ENCODE measurements at regions not wholly inside any gene's neighbourhood (a gene's known extent, or its start where the extent isn't known, plus 50 kb on each side); places are given as distances from the start of the nearest gene placed in this dataset.

- POLR2A ChIA-PET: no interaction called here
- no peak overlapping the region for H2AFZ ChIP-seq (ENCODE audit: low read length)
- H3K27ac ChIP-seq (ENCODE audit: low read depth, low read length, poor library complexity, severe bottlenecking): no peak overlapping the region
- intact Hi-C loops (cut with micrococcal nuclease; ENCODE audit: unreplicated experiment): no loop called here
- CTCF ChIA-PET (ENCODE audit: unreplicated experiment): no interaction called here
- no peak for DNase-seq (ENCODE audit: low spot score)
- no peak overlapping the region for H3K4me2 ChIP-seq (ENCODE audit: low read length)
- no peaks in the 10 kb centered on the region for H3K4me1 ChIP-seq (ENCODE audit: insufficient read depth, low read length, poor library complexity, severe bottlenecking)
- BruUV-seq (replicated peaks): no TSS peak
- H3K4me3 ChIP-seq (ENCODE audit: low read depth, low read length, poor library complexity, severe bottlenecking): no peak overlapping the region
- no peaks in the 10 kb centered on the region for H4K20me1 ChIP-seq (ENCODE audit: insufficient read depth, low read length)
- H3K9me2 ChIP-seq (ENCODE audit: insufficient read depth, low read length): no peaks in the 10 kb centered on the region
- no peaks in the 10 kb centered on the region for H3K9me3 ChIP-seq (ENCODE audit: low read length)
- H3K36me3 ChIP-seq (ENCODE audit: insufficient read depth, low read length): no peaks in the 10 kb centered on the region
- TF ChIP-seq CTCF (conservative IDR thresholded peaks at IDR 0.05; ENCODE audit: low read length) (no peak), EZH2phosphoT487 (IDR thresholded peaks at IDR 0.05; ENCODE audit: borderline replicate concordance, low read depth, low read length) (no peak)
- no peaks in the 10 kb centered on the region for H3K79me2 ChIP-seq (ENCODE audit: insufficient read depth, low read depth, low read length)
Observed at GRCh38 chr3:27056326-27056725, 312.9 kb downstream of the NEK10 start.

- TF ChIP-seq EZH2phosphoT487 (IDR thresholded peaks at IDR 0.05; ENCODE audit: borderline replicate concordance, low read depth, low read length) (no peak), CTCF (conservative IDR thresholded peaks at IDR 0.05; ENCODE audit: low read length) (no peak)
- no peak overlapping the region for H3K4me2 ChIP-seq (ENCODE audit: low read length)
- no peak for DNase-seq (ENCODE audit: low spot score)
- H3K4me1 ChIP-seq (ENCODE audit: insufficient read depth, low read length, poor library complexity, severe bottlenecking): no peaks in the 10 kb centered on the region
- H3K9me3 ChIP-seq (ENCODE audit: low read length): no peaks in the 10 kb centered on the region
- no TSS peak for BruUV-seq (replicated peaks)
- H4K20me1 ChIP-seq (ENCODE audit: insufficient read depth, low read length): no peaks in the 10 kb centered on the region
- H3K9me2 ChIP-seq (ENCODE audit: insufficient read depth, low read length): no peaks in the 10 kb centered on the region
- ChIA-PET POLR2A (no interaction called here), CTCF (ENCODE audit: unreplicated experiment) (no interaction called here)
- no peak overlapping the region for H3K27ac ChIP-seq (ENCODE audit: low read depth, low read length, poor library complexity, severe bottlenecking)
- H3K79me2 ChIP-seq (ENCODE audit: insufficient read depth, low read depth, low read length): no peaks in the 10 kb centered on the region
- H3K4me3 ChIP-seq (ENCODE audit: low read depth, low read length, poor library complexity, severe bottlenecking): no peak overlapping the region
- intact Hi-C loops (cut with micrococcal nuclease; ENCODE audit: unreplicated experiment): no loop called here
- H2AFZ ChIP-seq (ENCODE audit: low read length): no peak overlapping the region
- H3K36me3 ChIP-seq (ENCODE audit: insufficient read depth, low read length): no peaks in the 10 kb centered on the region
Observed at GRCh38 chr3:27059489-27059888, 309.7 kb downstream of the NEK10 start.

Data from OCI-LY7 (cell line).